Activated CD4-positive, alpha-beta T cell treated with anti-CD3 and anti-CD28 coated beads, Interleukin-2, Interleukin-6, amounts not matched to agents 100 ng/mL and 50 ng/mL, durations not matched to agents 16 hours and 8 hours (primary cell): ENCODE measurements at regions not wholly inside any gene's neighbourhood (a gene's known extent, or its start where the extent isn't known, plus 50 kb on each side); places are given as distances from the start of the nearest gene placed in this dataset.
A peak's percentile ranks its signal among the peaks of the same experiment; 100 is the strongest.
"Not testable (repeated sequence)": the region's sequence is repeated elsewhere in the genome, so short reads cannot be mapped to it uniquely, and the experiment has no call there.

Experiments
- DNase-seq: peaks from one replicate; pipeline ENCODE4 v3.0.0-alpha.2; 2020

DNA sequence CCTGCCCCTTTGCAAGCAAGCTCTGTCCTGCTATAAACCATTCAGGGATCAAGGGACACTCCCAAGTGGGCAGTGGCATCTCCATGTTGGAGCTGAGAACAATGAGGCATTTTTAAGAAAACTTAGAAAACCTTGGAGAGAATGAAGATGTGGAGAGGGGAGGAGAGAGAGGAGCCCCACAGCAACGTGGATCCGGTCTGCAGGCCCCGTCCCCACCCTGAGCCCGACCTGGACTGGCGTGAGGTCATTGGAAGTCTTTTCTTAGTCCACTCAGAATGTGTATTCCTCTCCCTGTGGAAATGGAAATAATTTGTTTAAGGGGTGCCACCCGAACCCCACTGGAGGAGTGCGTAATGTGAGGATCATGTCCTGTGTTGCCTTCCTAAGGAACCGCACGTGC is 328.0 kb upstream of the COX7C start:
- DNase-seq, result not testable (repeated sequence)

DNA sequence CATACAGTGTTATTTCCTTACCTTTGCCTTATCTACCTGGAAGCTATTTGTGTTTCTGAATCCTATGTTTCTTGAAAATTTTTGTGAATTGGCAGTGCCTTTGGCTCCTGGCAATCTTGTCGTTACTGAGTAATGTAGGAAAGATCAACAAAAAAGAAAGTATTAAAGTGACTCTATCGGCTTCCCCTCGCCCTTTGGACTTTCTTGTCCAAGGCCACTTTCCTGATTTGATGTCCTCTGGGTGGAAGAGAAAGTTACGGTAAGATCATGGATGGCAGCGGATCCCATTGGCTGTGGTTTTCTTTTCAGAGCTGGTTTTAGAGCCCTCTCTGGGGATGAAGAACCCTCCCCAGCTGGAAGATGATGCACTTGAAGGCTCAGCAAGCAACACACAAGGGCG is 324.9 kb upstream of the COX7C start:
- DNase-seq, result not testable (repeated sequence)

DNA sequence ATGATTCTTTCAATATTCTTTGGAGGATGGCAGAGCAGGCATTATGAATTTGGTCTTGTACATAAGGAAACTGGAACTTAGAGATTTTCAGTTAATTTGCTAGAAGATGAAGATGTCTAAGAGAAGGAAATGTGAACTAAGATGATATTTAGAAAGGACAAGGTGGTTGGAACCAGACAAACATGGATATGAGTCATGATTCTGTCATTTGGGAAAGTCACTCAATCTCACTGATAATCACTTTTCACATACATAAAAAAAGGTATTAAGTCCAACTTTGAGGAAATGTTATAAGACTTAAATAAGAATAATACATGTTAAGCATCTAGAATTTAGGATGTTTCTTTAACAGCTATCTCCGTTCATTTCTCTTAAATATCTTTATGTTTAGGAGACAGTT is 315.1 kb upstream of the COX7C start:
- not testable (repeated sequence) for DNase-seq

DNA sequence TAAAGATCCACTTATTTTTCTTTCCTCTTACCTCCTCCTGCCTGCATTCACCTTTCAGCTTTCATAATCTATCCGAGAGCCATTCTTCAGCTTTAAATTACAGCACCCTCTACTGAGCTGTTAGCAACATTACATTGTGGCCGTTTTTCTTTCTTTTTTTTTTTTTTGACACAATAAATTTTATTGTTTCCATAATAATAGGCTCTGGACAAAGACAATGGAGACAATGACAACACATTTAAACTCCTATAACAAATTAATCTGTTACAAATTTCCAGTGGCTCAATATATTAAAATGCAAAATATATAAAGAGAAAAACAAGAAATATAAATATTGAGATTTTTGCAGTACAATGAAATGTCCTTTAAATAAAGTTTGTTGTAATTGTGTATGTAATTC is 312.7 kb upstream of the COX7C start:
- peak; percentile 10 for DNase-seq

DNA sequence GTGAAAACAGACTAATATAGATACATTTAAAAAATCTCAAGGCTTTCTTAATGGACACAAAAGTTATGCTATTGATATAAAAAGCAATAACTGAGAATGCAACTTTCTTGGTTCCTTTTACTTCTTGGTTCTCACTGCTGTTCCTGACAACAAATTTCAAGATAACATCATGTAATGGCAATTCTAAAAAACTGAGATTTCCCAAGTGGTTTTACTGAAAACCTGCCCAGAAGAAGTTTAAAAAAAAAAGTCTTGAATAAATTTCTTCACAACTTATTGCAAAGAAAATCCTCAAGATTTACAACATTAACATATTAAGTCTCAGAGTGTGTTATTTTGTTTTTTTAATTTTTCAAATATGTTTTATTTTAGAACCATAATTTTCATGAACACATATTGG is 302.8 kb upstream of the COX7C start:
- no peak for DNase-seq

DNA sequence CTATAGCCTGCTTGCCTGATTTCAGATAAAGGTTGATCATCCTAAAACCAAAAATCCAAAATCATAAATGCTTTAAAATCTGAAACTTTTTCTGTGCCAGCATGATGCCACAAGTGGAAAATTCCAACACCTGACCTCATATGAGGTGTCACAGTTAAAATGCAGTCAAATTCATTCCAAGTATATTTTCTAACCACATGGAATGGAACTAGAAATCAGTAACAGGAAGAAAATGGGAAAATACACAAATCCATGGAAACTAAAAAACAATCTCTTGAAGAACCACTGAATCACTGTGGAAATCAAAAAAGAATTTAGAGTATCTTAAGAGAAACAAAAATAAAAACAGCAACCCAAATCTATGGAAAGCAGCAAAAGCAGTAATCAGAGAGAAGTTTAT is 297.5 kb upstream of the COX7C start:
- no peak for DNase-seq

DNA sequence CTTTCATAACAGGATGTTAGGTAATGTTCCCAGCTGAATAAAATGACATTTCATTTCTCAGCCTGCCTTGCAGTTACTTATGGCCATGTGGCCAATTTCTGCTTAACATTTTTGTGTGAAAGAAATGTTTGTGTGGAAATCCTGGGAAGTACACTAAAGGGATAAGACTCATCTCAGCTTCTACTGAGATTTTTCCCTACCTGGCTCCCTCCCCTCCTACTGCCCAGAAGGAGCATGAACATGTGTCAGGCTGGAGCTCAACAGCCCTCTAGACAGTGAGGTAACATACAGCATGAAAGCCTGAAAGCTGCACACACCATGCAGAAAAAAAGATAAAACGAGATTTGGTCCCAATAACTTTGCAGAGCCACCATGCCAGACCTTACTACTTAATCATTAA is 288.4 kb upstream of the COX7C start:
- no peak for DNase-seq

DNA sequence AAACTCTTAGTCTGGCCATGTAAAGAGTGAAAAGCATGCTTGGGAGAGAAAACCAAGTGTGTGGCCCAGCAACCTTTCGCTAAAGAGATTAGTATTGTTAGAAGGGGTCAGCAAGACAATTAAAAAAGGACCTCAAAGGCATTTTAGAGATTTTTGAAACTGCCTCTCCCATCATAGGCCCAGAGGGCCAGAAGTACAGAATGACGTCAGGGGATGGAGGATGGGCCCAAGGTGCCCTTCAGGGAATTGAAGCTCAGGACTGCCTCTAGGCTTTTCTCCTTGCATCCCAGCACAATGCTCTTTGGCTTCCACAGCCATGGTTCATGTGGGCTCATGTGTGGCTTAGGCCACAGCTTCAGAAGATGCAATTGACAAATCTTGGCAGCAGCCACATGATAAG is 287.0 kb upstream of the COX7C start:
- DNase-seq, result no peak

DNA sequence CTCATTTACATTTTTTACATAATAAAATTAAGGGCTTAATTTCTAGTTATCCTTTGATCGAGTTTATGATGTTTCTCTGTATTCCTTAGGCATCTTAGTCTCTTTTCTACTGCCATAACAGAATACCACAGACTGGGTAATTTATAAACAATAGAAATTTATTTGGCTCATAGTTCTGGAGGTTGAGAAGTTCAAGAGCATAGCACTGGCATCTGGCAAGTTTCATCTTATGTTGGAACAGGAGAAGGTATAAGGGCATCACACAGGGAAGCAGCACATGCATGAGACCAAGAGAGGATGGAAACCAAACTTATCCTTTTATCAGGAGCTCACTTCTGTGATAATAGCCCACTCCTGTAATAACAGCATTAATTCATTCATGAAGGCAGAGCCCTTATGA is 284.9 kb upstream of the COX7C start:
- DNase-seq, result no peak

DNA sequence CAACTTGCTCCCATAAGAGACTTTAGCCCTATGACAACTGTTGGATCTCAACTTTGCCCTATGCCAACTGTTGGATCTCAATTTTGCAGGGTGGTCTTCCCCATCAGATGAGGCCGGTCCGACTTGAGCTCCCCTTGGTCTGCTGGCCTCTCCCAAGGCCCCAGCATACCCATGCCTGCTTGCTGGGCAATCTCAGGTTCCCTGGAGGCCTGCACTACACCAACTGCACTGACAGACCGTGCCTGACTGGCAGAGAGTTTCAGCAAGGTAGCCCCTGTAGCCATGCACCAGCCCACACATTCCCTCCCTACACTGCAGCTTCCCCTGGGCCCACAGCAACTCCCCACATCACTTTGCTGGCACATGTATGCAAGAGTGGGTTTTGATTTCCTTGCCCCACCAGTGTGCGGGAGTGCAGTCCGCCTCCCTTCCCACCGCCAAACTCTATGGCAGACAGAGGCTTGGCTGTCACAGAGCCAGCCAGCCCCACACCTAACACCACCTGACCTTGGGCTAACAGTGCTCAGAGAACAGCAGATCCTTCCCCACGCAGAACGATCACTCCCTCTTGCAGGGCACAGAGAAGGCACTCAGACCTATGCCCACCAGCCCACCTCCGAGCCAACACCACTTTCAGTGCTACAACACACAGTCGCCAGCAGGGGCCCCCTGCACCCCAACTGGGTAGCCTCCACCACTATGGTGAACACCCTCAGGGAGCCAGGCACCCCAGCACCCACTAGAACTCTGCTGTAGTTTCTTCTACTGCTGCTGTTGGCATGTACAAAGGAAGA is 279.9 kb upstream of the COX7C start:
- DNase-seq, result no peak

DNA sequence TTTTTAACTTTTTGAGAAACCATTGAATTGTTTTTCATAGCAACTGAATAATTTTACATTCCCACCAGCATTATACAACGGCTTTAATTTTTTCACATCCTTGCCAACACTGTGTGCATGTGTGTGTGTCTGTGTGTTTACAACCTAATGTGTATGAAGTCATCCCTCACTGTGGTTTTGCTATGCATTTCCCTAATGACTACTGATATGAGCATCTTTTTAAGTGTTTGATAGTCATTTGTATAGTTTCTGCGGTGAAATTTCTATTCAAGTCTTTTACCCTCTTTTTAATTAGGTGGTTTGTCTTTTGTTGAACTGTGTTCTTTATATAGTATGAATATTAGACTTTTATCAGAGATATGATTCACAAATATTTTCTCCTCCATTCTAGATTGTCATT is 263.1 kb upstream of the COX7C start:
- DNase-seq, result no peak

DNA sequence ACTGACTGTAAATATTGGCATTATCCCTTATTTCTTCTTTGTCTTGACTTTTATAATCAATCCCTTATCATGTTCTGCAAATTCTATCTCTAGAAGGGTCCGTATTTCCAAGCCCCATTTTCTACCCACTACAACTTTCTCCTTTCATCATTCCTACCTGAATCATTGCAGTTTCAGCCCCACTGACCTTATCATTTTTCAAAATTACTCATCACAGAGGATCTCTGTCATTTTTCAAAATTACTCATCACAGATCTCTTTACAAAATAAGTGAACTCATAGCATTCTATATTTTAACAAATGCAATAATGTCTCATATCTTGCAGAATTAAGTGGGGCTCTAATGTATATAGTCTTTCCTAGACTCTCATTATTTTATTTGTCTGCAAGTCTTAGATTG is 256.9 kb upstream of the COX7C start:
- no peak for DNase-seq

DNA sequence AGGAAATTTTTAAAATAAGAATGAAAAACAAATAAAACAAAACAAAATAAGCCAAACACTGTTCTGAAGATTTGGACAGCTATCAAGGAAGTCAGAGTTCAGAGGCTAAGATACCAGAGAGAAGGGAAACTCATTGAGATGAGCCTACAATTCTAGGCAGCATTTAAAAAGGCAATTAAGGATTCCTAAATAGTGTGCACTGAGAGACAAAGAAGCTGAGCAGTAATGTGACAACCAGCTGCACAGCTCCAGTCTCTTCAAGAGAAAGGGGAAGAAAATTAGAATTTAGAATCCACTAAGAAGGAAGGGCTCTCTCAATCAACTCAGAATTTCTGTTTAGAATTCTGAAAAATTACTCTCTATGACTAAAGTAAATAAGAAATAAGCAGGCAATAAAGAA is 246.7 kb upstream of the COX7C start:
- DNase-seq, result no peak

DNA sequence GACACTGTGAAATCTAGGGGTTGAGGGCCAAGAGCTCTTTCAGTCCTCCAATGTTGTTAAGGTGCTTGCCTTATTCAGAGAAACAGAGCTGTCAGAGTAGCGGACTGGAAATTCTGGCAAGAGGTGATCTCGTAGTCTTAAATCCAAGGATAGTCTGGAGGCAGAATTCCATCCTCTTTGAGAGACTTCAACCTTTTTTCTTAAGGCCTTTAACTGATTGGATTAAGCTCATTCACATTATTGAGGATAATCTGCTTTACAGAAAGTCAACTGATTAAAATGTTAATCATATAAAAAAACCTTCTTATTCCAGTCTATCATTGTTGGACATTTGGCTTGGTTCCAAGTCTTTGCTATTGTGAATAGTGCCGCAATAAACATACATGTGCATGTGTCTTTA is 243.1 kb upstream of the COX7C start:
- DNase-seq, result no peak

DNA sequence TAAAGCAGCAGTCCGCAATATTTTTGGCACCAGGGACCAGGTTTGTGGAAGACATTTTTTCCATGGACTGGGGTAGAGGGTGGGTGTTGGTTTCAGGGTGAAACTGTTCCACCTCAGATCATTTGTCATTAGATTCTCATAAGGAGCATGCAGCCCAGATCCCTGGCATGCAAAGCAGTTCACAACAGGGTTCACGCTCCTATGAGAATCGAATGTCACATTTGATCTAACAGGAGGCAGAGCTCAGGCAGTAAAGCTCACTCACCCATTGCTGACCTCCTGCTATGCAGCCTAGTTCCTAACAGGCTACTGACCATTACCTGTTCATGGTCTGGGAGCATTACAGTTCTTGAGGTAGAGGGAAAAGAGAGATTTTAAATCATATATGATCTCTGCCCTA is 241.5 kb upstream of the COX7C start:
- no peak for DNase-seq

DNA sequence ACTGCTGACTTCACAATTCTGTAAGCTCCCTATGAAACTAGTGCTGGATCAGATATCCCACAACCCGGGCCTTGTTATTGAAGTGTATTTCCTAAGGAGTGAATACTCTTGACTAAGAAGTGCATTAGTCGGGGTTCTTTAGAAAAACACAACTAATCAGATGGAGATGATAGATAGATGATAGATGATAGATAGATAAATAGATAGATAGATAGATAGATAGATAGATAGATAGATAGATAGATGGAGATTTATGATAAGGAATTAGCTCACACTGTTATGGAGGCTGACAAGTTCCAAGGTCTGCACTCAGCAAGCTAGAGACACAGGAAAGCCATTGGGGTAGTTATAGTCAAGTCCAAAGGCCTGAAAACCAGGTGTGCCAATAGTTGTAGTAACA is 214.6 kb upstream of the COX7C start:
- DNase-seq, result no peak

DNA sequence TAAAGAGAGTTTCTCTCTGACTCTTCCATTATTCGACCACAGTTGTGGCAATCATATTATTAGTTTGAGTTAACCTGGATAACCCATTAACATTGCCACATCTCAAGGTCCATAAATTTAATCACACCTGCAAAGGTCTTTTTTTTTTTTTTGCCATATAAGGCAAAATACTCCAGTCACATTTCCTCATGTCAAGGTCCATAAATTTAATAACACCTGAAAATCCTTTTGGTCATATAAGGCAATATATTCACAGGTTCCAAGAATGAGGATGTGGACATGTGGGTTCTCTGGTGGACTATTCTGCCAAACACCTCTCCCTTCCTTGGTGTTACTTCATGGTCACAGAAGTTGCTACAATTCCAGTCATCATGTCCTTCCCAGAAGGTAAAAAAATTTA is 213.5 kb upstream of the COX7C start:
- no peak for DNase-seq

DNA sequence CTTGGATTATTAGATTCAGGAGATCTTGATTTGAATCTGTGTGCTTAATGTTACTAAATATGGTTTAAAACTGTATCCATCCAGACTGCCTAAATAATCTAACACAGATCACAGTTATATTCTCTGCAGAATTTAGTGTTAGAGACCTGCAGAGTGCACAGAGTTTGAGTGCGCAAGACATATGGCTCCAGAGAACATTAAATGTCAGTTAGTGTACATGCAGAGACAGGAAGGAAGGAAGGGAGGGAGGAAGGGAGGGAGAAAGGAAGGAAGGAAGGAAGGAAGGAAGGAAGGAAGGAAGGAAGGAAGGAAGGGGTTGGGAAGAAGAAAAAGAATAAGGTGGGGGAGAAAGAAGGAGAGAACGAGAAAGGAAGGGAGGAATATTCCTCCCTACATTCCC is 210.0 kb upstream of the COX7C start:
- no peak for DNase-seq

DNA sequence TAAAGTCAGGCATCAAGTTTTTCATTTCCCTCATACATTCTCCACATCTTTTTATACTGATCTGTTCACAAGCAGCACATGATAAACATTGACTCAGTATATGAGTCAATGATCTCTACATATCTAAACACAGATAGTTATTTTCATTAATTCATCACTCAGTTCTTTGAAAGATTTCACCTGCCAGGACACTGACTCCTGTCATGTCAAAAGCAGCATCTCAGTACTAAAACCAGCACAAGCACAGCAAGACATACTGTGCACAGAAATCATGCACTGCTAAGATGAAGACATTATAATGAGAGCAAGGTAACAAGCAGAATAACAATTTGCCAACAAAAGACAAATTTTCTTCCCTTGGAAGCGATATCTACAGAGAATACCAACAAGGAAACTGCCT is 206.1 kb upstream of the COX7C start:
- DNase-seq, result no peak

DNA sequence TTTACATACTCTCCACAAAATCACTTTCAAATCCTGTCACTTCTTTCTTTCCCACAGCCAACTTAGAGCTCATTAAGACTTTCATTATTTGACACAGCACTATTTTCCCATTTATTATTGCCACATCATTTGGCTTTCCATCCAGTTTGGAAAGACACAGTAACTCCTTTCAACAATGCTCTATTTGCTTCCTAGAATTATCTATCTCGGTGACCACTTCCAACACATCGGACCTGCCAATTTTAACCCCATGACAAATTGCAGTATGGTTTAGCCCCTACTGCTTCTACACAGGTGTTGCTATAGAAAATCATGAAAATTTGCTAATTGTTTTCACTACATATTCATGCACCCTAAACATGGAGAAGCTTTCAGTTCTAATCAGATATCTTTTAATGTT is 190.6 kb upstream of the COX7C start:
- no peak for DNase-seq

DNA sequence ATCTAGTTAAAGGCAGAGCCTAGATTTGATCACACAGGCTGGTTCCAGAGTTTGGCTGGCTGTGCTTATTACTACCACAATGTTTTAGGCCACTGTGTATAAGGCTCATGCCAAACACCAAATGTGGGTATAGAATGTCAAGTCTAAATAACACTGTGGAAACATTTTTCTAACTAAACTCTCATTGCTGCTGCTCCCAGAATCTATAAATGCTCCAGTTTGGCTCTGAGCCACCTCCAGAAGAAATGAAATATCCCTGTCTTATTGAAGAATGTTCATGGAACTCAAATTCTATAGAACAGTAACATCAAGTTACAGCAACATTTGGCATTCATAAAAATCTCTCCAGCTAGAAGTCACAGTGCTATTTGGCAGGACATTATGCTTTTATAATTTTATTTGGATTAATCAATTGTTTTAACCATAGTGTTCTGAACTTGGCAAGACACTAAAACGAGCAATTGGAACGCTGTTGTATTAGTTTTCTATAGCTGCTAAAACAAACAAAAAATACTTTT is 178.1 kb upstream of the COX7C start:
- DNase-seq, result no peak

DNA sequence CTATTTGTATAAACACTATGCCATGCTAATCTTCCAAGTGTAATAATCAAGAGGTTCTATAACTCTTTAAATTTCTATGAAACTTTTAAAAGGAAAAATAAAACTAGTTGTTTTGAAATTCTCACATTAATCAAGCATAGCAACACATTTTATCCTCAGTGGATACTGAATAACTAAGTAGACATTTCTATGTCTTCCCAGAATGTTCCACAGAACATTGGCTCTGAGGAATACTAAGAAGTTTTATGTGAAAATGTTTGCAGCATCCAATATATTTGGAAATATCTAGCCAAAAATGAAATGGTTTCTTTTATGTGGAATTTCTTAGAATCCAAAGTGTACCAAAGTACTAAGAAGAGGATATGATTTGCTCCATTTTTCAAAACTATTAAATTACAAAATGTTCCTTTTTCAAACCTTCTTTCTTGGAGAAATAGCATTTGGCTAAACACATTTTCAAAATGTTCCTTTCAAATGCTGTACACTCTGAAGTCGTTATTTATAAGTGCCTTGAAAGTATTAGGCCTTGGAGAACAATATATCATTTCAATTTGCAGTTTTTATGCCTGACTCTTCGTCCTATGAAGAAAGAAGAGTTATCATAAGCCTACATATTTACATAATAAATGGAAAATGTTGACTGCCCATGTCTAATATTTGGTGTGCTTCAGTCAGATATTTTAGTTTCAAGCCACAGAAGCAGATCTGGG is 175.6 kb upstream of the COX7C start:
- no peak for DNase-seq

DNA sequence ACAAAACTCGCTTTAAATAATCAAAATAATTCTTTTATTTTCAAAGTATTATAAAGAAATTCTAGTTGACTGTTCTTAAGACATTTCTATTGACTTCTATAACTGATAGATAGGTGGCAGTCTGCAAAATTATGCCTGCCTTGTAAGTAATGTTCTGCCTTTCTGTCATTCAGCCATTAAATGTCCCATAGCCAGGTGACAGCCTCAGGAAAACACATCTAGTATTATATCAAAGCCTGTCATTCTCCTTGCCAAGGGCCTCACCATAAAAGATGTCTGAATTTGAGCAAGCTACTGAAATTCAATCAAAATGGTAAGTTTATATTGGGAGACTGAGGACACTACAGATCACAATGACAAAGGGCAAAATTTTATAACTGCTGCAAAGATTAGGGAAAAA is 170.4 kb upstream of the COX7C start:
- DNase-seq, result no peak

DNA sequence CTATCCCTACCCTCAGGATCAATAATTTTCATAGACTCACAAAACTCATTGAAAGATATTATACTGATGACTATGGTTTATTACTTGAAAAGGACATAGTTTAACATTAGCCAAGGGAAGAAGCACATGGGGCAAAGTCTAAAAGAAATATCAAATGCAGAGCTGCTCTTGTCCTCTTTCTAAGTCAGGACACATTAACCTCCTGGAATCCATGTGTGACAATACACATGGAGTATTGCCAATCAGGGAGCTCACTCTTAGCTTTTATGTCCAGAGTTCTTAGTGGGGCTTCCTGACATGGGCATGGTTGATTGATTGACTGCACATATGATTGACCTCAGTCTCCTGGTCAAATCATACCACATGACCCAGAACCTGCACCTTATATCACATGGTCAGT is 165.5 kb upstream of the COX7C start:
- no peak for DNase-seq

DNA sequence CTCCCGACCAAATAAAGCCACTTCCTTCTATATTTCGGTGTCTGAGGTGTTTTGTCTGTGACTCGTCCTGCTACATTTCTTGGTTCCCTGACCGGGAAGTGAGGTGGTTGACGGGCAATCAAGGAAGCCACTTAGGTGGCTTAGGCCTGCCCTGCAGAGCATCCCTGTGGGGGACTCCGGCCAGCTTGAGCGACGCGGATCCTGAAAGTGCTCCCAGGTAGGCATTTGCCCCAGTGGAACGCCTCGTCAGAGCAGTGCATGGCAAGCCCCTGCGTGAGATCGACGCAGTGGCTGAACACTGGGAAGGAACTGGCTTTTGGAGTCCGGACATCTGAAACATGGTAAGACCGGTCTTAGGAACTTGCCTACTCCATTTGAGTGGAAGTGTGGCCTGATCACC is 157.2 kb upstream of the COX7C start:
- no peak for DNase-seq
